ENCODE measurements at regions not wholly inside any gene's neighbourhood (a gene's known extent, or its start where the extent isn't known, plus 50 kb on each side); places are given as distances from the start of the nearest gene placed in this dataset.
A peak's percentile ranks its signal among the peaks of the same experiment; 100 is the strongest.

GRCh38 chrX:102067966-102068723 is 57.3 kb upstream of the TCEAL2 start:
- FAIRE-seq = no peak

DNA sequence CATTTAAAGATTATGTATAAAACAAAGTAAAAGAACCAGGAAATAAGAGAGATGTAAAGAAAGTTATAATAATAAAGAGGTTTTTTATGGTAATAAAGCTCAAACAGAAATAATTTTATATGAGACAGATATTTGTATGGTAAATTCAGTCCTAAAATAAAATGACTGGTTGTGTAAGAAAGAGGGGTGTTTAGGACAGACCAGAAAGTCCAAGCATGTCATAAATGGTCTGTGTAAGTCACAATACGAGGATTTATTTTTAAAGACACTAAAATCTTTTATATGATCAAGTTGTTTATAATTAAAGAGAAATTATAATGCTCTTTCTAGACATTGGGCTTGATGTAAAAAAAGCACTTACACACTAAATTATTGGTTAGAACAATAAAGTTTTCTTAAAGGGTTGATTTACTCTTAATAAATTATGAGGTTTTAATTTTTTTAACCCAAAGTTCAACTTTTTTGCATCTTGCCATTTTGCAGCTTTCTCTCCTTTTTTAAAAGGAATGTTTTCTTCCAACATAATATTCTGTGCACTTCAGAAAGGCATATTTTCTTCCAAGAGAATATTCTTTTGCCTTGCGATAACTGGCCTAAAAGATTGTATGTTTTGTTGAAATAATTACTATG is 61.9 kb upstream of the TCEAL2 start:
- FAIRE-seq = peak; percentile 36

- FAIRE-seq = no peak
These were observed 81.0 kb upstream of the TCEAL2 start for GRCh38 chrX:102044496-102044895.

GRCh38 chrX:102043380-102043779 is 82.1 kb upstream of the TCEAL2 start:
- no peak for FAIRE-seq

DNA sequence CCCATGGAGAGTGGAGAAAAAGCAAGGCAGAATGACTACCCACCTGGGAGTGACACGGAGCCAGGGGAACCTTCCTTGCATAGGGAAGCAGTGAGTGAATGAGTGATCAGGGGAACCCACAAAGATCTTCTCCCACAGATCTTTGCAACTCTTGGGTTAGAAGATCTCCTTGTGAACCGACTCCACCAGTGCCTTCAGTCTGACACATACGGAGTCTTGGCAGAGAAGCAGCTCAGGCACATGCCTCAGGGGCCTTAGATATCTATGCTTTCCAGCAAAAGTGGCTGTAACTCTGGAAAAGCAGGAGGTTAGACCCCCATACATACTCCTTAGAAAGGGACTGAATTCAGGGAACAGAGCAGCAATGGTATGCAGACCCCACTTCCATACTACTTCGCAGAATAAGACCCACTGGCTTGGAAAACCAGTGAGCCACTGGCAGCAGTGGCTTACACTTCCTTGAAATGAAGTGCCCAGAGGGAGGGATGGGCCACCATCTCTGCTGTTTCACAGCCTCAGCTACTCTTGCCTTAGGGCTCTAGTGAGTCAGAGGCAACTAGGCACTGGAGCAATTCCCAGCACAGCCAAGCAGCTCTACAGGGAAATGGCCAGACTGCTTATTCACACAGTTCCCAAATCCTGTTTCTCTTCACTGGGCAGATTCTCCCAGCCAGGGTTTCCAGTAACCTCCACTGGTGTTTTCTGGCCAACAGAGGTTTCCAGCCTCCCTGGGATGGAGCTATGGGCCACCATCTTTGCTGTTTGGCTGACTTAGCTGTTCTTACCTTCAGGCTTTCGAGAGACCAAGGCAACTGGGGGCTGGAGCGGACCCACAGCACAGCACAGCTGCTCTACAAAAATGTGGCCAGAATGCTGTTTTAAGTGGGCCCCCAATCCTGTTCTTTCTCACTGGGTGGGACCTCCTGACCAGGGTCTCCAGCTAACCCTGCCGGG is 82.8 kb upstream of the TCEAL2 start:
- FAIRE-seq = no peak

DNA sequence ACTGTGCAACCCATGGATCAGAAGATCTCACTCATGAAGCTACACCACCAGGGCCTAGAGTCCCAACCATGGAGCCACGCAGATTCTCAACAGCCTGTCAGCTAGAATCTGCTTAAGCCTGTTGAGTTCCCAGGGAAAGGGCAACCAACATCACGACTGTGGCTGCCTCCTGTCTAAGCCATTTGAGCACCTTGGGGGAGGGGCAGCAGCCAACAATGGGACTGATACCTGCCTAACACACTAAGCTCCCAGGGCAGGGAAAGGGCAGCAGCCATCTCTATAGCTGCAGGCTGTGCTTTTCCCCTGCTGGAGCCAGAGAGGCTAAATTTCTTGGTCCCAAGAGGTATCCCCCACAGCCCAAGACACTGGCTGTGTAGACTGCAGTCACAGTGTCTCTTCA is 96.5 kb upstream of the TCEAL2 start:
- no peak for FAIRE-seq

GRCh38 chrX:102018208-102018607 is 86.4 kb upstream of the ZMAT1 start:
- FAIRE-seq = no peak

- FAIRE-seq = no peak
These were observed 77.1 kb upstream of the ZMAT1 start for GRCh38 chrX:102008901-102009300.

DNA sequence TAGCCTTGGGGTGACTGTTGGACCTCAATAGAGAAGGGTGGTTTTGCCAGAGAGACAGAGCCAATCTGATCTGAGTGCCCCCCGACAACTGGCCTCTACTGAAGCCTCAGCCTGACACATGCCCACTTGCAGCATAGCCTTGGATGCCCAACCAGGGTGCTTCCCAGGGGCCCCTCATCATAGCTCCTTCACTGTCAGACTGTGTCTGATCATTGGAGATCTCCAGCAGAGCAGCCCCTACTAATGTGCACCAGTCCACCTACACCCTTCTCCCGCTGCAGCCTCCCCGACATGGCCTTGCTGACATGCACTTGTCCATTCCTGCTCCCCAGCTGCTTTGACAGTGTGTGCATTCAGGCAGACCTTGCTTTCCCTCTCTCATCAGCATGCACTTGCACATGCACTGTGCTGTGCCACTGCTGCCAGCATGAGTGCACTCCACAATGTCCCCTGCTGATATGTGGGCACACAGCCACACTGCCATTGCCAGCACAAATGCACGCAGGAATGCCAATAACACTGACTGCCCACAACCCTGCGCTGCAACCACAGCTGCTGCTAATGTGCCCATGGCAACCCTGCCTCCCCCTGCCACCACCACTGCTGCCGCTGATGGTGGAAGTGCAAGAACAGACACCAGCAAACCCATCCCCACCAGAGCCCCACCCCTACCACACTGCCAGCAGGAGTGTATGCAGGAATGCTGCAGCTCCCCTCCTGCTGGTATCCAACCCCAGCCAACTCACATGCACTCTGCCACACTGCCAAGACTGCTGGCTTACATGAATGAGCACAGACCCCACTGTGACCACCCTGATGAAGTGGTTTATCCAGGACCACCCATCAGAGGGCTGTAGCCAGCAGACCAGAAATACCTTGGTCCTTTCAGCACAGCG is 68.1 kb upstream of the ZMAT1 start:
- no peak for FAIRE-seq

- no peak for FAIRE-seq
These were observed 61.5 kb upstream of the ZMAT1 start for GRCh38 chrX:101993335-101993734.

- FAIRE-seq = no peak
These were observed 54.8 kb upstream of the ZMAT1 start for GRCh38 chrX:101986586-101986985.
